ENCODE measurements at regions not wholly inside any gene's neighbourhood (a gene's known extent, or its start where the extent isn't known, plus 50 kb on each side); places are given as distances from the start of the nearest gene placed in this dataset.

GRCh38 chr9:80448996-80449395 lies 877.2 kb downstream of the TLE4 start:
- no peak for TF ChIP-seq CTCF (IDR thresholded peaks at IDR 0.05; ENCODE audit: control insufficient read depth, extremely low read depth, insufficient read depth)
- no peak overlapping the region for H3K4me3 ChIP-seq (ENCODE audit: low read depth, low read length)
- DNase-seq (ENCODE audit: low read depth), result no peak

- DNase-seq (ENCODE audit: low read depth), result no peak
- no peak for TF ChIP-seq CTCF (IDR thresholded peaks at IDR 0.05; ENCODE audit: control insufficient read depth, extremely low read depth, insufficient read depth)
Observed at GRCh38 chr9:80447876-80448275, 876.1 kb downstream of the TLE4 start.

GRCh38 chr9:80440724-80441123 lies 869.0 kb downstream of the TLE4 start:
- no peak for TF ChIP-seq CTCF (IDR thresholded peaks at IDR 0.05; ENCODE audit: control insufficient read depth, extremely low read depth, insufficient read depth)
- no peak for DNase-seq (ENCODE audit: low read depth)

More at GRCh38 chr9:80447876-80448275, 876.1 kb downstream of the TLE4 start:
- no peak overlapping the region for H3K4me3 ChIP-seq (ENCODE audit: low read depth, low read length)

GRCh38 chr9:80437825-80438224 lies 866.1 kb downstream of the TLE4 start:
- TF ChIP-seq CTCF (IDR thresholded peaks at IDR 0.05; ENCODE audit: control insufficient read depth, extremely low read depth, insufficient read depth), result no peak
- no peak overlapping the region for H3K4me3 ChIP-seq (ENCODE audit: low read depth, low read length)
- no peak for DNase-seq (ENCODE audit: low read depth)

More at GRCh38 chr9:80440724-80441123, 869.0 kb downstream of the TLE4 start:
- no peak overlapping the region for H3K4me3 ChIP-seq (ENCODE audit: low read depth, low read length)

GRCh38 chr9:80437091-80437640 lies 865.4 kb downstream of the TLE4 start:
- no peak for TF ChIP-seq CTCF (IDR thresholded peaks at IDR 0.05; ENCODE audit: control insufficient read depth, extremely low read depth, insufficient read depth)
- no peak overlapping the region for H3K4me3 ChIP-seq (ENCODE audit: low read depth, low read length)
- no peak for DNase-seq (ENCODE audit: low read depth)

- no peak for DNase-seq (ENCODE audit: low read depth)
- TF ChIP-seq CTCF (IDR thresholded peaks at IDR 0.05; ENCODE audit: control insufficient read depth, extremely low read depth, insufficient read depth), result no peak
- H3K4me3 ChIP-seq (ENCODE audit: low read depth, low read length), result no peak overlapping the region
Observed at GRCh38 chr9:80435591-80435990, 863.8 kb downstream of the TLE4 start.

- no peak for DNase-seq (ENCODE audit: low read depth)
- TF ChIP-seq CTCF (IDR thresholded peaks at IDR 0.05; ENCODE audit: control insufficient read depth, extremely low read depth, insufficient read depth), result no peak
- no peak overlapping the region for H3K4me3 ChIP-seq (ENCODE audit: low read depth, low read length)
Observed at GRCh38 chr9:80426992-80427391, 855.2 kb downstream of the TLE4 start.
